GM19351 (cell line): ENCODE measurements at regions not wholly inside any gene's neighbourhood (a gene's known extent, or its start where the extent isn't known, plus 50 kb on each side); places are given as distances from the start of the nearest gene placed in this dataset.

ENCODE experiments used
- ATAC-seq: cut with Tn5 transposase; IDR thresholded peaks from one replicate; pipeline ENCODE4 v1.9.1; 2021; ENCODE audit warnings: mild to moderate bottlenecking, moderate library complexity; ENCODE audit not compliant: unreplicated experiment

DNA sequence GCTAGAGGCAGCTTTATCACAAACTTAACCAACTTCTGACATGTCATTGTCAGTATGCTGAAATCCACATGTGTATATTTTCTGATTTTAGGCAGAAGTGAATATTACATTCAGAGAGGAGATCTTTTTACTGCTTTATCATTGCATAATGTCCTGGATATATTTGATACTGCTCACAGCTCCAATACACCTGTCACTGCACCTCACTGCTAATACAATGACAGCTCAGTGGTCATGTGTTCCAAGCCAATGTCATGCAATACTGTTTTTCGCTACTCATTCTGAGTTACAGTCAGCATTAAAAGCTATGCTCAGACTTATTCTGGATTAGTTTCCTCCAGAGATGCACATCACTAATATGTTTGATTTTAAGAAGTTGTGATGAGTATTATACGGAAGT, 1604.6 kb downstream of the HACE1 start:
- no peak for ATAC-seq

DNA sequence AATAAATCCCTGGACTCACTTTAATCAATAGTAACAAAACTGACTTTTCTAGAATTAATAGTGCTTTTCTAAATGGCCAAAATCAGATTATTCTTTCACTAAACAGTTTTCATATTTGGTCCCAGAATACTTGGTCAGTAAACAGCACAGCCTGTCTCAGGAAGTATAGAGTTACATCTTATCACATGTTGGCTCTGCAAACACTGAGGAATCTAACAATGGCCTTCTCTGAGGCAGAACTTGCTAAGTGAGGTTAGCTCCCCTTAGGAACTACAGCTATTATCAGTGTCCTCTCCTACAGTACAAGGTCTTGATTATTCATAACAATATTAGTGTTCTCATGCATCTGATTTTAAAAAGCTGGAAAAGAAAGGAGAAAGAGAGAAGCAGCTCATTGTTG, 1622.8 kb downstream of the HACE1 start:
- ATAC-seq = no peak

DNA sequence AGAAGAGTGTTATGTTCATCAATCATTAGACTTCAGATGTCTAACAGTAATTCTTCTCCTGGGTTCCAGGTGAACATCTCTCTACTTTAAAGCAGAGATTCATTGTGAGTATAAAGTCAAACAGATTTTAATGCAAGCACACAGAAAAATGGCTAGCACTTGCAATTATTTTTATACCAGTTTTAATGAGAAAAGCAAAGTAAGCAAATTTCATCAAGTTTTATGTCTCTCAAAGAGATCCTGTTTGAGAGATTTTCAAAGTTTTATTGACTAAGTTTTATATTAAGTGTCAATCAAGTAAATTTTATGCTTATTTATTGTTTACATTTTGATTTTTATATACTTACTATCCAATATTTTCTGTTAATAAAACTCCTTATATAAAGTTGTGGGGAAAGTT, 1628.5 kb downstream of the HACE1 start:
- no peak for ATAC-seq

DNA sequence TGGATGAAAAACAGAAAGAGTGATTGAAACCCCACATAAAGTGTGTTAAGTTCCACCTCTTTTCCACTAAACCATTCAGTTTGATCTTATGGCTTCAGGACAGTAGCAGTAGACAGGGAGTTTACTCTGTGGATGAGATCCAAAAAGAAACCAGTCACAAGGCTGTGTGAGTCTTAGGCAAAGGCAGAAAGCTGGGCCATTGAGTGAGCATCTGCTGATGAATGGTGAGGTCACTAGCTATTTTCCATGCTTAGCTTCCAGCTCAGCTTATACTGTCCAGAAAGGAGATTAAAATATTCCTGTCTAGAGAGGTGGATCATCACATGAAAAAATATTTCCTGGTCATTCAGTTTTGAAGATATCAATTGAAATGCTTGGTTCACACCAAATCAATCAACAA, 1643.9 kb downstream of the HACE1 start:
- no peak for ATAC-seq

DNA sequence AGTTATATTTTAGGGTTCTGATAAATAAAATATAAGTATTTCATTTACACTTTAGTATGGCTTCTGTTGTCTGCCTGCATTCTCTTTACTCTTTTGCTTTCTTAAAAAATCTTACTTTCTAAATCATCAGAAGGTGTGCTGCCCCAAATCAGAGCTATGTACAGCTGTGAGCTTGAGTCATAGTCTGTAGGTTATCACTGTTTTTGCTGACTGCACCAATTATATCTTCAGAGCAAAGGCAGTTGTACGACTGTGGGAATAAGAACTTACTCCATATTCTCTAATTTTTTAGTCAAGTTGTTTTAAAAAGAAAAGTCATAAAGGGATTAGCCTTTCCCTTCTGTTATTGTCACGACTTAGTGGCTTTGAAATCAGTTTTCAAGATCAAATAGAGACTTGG, 1649.0 kb downstream of the HACE1 start:
- ATAC-seq = no peak

DNA sequence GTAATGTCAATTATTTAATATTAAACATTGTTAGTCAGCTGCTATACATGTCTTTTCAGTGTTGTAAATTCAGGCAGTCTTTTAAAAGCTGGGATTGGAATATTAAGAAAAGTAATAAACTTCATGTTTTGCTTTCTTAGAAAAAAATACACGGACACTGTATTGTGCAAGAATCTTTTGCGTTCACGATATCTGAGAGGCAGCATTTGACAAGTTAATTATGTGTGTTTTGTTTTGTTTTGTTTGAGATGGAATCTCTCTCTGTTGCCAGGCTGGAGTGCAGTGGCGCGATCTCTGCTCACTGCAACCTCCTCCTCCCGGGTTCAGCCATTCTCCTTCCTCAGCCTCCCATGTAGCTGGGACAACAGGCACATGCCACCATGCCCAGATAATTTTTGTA, 1661.3 kb downstream of the HACE1 start:
- no peak for ATAC-seq

DNA sequence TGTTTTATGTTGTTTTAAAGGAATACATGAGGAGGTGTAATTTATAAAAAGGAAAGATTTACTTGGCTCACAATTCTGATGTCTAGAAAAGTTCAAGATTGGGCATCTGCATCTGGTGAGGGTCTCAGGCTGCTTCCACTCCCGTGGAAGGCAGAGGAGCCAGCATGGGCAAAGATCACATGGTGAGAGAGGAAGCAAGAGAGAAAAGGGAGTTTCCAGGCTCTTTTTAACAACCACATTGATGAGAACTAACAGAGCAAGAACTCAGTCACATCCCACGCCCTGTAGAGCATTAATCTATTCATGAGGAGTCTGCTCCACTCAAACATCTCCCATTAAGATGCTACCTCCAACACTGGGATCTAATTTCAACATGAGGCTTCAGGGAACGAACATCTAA, 1666.3 kb downstream of the HACE1 start:
- ATAC-seq = peak; percentile 38

DNA sequence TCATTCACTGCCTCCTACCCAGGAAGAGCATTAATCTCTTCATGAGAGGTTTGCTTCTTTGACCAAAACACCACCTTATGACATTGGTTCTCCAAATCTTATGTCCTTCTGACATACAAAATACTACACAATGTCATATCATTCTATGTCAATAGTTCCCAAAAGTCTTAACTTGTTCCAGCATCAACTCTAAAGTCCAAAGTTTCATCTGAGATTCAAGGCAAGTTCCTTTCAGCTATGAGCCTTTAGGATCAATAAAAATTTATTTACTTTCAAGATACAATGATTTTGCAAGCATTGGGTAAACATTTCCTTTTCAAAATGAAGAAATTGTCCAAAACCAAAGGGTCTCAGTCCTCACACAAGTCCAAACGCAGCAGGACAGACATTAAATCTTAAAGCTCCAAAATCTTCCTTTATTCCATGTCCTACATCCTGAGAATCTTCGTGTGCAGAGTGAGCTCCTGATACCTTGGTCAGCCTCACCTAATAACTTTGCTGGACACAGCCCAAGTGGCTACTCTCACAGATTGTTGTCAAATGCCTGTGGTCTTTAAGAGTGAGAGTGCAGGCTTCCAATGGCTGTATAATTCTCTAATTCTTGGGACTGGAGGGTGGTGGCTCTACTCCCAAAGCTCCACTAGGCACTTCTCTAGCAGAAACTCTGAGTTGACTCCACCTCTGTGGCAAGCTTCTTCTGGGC, 1668.2 kb downstream of the HACE1 start:
- no peak for ATAC-seq

DNA sequence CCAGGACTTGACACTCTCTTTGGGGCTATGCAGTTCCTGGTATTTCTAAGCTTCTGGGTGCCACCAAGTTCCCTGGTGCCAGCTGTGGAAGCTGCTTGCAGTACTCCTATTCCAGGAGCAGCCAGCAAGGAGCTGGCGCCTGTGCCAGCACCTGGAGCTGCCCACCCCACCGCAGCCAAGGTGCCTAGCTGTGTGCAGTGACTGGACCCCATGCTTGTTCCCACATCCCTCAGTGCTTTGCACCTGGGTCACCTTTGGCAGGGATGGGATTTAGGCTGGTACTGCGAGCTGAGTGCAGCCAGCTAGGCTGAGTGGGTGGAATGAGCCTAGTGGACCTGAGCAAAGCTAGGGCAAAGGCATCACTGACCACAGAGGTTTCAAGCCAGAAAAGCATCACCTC, 1674.9 kb downstream of the HACE1 start:
- no peak for ATAC-seq

DNA sequence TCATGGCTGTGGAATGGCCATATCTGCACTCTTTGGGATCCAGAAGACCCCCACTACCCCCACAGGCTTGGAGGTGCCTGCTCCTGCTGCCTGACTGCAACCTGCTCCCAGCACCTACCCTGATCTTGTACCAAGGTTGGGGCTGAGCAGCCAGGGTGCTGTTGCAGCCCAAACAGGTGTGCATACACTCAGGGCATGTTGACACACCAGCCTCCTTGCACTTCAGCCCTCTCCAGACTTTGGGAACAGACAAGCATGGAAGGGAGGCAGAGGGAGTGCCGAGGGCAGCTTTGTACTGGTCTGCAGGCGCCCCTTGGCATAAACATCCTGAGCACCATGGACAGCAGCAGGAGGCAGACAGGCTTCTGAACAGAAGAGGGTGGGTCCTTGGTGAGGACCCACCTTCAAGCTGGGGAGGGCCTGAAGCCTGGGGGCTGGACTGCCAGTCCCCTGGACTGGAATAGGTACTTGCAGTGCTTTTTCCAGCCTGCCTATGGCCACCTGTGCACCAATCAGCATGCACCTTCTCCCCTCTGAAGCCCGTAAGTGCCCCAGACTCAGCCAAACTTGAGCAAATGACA, 1675.8 kb downstream of the HACE1 start:
- no peak for ATAC-seq

DNA sequence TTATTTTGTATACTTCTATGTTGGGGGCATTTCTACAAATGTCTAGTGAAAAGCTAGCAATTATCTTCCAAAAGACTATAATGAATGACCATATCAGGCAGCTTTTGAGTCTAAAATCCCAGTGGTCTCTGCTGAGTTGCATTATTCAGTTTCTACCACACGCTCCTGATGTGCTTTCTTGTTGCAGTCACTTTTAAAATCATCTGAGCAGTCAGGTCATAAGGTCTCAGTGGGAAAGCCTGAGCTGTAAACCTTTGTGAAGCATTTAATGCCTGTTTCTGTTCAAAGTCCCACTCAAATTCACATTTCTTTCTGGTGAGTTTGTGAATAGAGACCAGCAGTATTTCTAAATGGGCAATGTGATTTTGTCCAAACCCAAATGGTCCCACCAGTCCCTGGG, 1681.5 kb downstream of the HACE1 start:
- no peak for ATAC-seq

DNA sequence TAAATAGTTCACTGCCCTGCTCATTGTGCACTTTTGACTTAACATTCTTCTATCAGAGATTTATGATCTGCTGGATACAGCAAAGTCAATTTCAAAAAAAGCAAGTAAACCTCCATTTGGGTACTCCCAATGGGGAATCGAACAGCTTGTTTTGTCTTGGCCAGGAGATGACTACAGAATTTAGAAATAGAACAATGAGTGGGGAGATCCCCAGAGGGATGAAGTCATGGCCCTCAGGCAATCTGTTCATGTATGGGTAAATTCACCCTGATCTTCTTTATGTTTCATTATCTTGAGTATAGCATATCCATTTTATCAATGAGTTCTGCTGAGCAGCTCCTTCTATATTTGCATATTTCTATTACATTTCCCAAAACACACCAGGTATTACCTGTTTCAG, 1681.9 kb downstream of the HACE1 start:
- no peak for ATAC-seq

DNA sequence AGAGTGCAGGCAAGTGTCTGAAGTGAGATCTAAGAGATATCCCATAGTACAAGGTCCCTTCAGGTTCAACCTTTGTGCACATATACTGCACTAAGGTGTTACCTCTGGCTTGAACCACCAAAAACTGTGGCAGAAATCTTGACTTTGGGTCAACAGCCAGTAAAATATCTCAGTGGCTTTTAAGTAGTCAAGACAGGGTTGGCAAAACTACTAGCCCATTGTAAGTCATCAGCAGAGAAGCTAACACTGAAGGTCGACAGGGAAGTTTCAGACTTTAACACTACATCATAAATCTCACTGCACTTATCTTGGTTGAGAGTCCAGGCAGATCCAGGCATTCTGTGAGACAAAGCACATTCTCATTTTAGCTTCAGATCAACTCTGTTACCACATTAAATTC, 1684.7 kb downstream of the HACE1 start:
- no peak for ATAC-seq

DNA sequence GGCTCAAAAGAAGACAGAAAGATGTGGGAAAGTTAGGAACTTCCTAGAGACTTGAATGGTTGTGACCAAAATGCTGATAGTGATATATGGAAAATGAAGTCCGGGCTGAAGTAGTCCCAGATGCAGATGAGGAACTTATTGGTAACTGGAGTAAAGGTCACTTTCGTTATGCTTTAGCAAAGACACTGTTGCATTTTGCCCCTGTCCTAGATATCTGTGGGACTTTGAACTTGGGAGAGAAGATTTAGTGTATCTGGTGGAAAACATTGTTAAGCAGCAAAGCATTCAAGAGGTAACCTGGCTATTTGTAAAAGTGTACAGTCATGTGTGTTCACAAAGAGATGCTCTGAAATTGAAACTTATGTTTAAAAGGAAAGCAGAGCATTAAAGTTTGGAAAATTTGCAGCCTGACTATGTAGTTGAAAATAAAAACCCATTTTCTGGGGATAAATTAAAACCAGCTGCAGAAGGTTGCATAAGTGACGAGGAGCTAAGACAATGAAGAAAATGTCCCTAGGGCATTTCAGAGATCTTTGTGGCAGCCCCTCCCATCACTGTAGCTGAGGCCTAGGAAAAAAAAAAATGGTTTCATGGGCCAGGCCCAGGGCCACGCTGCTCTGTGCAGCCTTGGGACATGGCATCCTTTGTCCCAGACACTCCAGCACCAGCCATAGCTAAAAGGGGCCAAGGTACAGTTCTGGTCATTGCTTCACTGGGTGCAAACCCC, 1692.2 kb downstream of the HACE1 start:
- ATAC-seq = no peak

DNA sequence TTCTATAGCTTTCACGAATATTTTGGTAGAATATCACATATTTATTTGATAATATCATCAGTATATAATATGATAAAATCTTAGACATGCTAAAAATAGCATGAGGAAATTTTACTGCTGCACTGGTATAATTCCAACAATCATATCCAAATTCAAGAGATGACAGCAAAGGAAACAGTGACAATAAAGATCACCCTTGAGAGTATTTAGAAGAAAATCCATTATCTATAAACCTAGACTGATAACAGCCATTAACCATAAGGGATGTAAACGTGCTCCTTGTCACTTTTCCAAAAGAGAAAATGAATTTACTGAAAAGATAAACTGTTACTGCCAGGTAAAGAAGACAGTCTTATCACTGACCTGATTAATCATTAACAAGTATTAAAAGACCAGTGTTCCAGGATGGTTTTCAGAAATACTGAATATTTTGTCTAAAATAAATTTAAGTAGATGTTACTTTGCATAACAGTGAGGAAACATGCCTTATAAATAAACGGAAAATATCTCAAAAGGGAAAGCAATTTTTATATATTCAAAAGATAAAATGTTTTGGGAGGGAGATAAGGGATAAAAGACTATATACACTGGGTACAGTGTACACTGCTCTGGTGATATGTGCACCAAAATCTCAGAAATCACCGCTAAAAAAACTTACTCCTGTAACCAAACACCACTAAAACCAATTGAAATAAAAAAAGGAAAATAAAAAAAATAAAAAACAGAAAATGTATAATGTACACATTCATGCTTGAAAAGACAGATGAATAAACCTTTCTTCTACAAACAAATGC, 1704.7 kb downstream of the HACE1 start:
- ATAC-seq = no peak

DNA sequence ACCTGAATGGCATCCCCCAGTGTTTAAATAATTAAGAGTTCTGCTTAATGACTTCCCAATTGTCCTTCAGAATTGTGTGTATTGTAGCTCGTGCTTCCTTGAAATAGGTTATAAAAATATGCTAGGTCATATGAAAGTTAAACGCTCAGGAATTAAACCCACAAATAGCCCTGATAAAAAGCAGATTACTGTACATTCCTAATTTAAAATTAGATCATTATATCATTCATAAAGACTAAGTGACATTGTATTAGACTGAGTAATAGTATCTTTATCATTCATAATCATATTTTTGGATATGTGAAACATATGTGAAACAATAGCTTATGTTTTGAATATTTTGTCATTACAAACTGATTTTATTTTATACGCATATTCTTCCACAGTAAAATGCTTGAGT, 1706.7 kb downstream of the HACE1 start:
- no peak for ATAC-seq

DNA sequence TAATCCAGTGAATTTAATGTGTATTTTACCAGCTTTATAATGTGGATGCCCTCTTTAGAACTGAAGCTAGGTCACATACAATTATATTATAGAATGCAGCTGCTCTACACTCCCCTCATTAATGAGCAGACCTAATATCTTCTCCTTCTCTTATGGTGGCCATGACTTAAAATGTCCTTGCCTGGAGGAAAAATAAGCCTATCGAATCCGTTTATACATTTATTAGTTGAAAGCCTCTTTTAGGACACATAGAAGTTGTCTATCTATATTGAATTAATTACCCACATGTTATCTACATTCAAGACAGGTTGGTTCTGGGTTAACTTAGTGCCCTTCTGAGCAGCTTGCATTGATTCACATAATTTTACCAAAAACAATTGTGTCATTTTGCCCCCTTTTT, 1716.8 kb downstream of the HACE1 start:
- no peak for ATAC-seq

DNA sequence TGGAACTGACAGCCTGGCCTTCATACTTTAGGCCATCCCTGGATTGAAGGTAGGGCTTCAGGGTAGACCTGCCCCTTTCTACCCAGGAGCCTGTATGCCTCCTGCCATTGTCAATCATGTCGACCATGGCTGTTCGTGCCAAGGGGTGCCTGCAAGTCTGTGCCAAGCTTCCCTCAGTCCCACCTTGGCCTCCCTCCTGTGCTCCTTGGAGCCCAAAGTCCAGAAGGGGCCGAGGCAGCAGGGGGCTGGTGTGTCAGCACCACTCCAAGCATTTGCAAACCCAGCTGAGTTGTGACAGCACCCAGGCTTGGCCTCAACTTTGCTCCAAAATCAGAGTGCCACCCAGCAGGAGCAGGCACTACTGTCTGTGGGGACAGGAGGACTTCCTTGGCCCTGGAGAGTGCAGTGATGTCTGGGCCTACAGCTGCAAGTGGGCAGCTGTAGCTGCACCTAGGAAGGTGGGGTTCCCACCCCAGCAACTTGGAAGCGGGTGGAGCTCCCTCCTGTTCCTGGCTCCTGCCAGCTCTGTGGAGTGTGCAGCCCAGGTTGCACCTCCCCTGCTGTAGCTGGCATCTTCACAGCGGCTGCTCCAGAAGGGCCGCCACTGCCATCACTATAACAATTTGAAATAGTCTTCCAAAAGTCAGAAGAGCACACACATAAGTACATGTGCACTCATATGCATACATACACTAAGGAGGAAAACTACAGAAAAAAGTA, 1719.3 kb downstream of the HACE1 start:
- no peak for ATAC-seq

DNA sequence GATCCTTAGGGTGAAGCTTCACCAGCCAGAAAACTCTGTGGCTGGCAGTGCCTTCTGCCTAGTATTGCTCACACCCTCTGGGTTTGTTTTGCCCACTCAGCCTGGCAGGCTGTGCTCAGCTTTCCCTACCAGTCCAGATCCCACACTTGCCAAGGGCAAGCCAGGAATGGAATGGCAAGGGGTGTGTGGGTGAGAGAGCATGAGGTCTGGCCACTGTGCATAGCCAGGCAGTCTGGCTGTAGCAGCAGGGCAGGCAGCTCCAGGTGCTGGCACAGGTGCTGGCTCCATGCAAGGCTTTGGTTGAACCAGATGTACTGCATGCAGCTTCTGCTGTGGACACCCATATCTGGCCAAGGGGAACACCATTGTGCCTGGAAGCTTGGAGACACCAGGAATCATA, 1720.3 kb downstream of the HACE1 start:
- ATAC-seq = no peak

DNA sequence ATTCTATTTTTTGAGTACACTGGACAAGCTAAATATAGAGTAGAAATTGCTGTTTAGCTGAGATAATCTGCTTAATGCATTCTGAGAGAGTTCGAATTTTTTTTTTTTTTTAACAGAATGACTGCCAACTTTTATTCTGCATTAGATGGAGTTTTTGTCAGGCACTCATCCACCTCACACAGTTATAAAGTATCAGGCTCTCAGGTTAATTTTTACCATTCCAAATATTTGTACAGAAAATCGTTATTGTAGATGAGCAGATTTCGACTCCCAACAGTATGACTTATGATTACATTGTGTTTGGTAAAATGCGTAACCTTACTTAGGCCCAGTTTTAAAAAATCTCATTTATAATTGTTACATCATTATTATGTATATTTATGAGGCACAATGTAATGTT, 1731.0 kb downstream of the GRIK2 start:
- no peak for ATAC-seq
